GM12891 (cell line): ENCODE measurements at regions not wholly inside any gene's neighbourhood (a gene's known extent, or its start where the extent isn't known, plus 50 kb on each side); places are given as distances from the start of the nearest gene placed in this dataset.

Experiments
- POLR2A ChIP-seq: IDR thresholded peaks from 2 replicates; pipeline ENCODE4 v1.6.1; 2011; ENCODE audit warnings: low read depth, low read length, control low read depth
- POLR2AphosphoS5 ChIP-seq: IDR thresholded peaks from 2 replicates; pipeline ENCODE4 v1.6.1; 2011; ENCODE audit warnings: low read depth, low read length, control low read depth
- POU2F2 ChIP-seq: IDR thresholded peaks from 2 replicates; pipeline ENCODE4 v1.6.1; 2011; ENCODE audit warnings: low read depth, mild to moderate bottlenecking, control low read depth, low read length, moderate library complexity
- SPI1 ChIP-seq: IDR thresholded peaks from 2 replicates; pipeline ENCODE4 v1.6.1; 2011; ENCODE audit warnings: low read depth, low read length, control low read depth
- TAF1 ChIP-seq: IDR thresholded peaks from 2 replicates; pipeline ENCODE4 v1.6.1; 2011; ENCODE audit warnings: low read depth, low read length, control low read depth

DNA sequence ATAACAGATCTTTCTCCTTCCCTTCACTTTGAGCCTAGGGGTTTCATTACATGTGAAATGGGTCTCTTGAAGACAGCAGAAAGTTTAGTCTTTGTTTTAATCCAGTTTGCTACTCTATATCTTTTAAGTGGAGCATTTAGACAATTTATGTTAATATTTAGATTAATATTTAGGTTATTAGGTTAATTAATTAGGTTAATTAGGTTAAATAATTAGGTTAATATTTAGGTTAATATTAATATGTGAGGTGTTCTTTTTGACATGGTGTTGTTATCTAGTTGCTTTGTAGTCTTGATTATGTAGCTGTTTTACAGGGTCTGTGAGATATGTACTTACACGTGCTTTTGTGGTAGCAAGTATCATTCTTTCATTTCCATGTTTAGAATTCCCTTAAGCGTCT, 312.9 kb downstream of the NEK10 start:
- TF ChIP-seq POLR2A: no peak
- no peak for TF ChIP-seq TAF1
- no peak for TF ChIP-seq POLR2AphosphoS5
- no peak for TF ChIP-seq SPI1
- no peak for TF ChIP-seq POU2F2
